Smooth muscle cell (in vitro differentiated cells): ENCODE measurements at regions not wholly inside any gene's neighbourhood (a gene's known extent, or its start where the extent isn't known, plus 50 kb on each side); places are given as distances from the start of the nearest gene placed in this dataset. TPM values are rescaled to one million over a fixed set of nuclear protein-coding genes. Genes with fewer than 3 reads are reported as not detected.

Experiments used
- small RNA-seq: library from RNA; depleted of rRNA; stranded (forward); fragments of <200 nt; gene quantifications from one replicate; pipeline ENCODE3, GENCODE V24; 2014

Small RNA genes in the stretch of these regions (small RNA-seq; reads per million reads assigned to genes)
- not detected for gene RNU6-256P
